ENCODE measurements at regions not wholly inside any gene's neighbourhood (a gene's known extent, or its start where the extent isn't known, plus 50 kb on each side); places are given as distances from the start of the nearest gene placed in this dataset.

- no peak for TF ChIP-seq CTCF (IDR thresholded peaks at IDR 0.05)
- Histone ChIP-seq H3K27me3 (no peaks in the 10 kb centered on the region), H3K9me3 (no peaks in the 10 kb centered on the region), H3K4me1 (no peaks in the 10 kb centered on the region), H3K27ac (peak overlapping the region in 3 of 10 donors; percentile 4 to 46 (median 32)), H3K4me3 (no peak overlapping the region), H3K36me3 (no peaks in the 10 kb centered on the region)
- WGBS, 2 donors: 85 to 90% methylated on average over 3 of the region's 3 CpGs
- DNase-seq (no peak), ATAC-seq (peak in 1 of 8 donors; percentile 25)
- intact Hi-C loops (cut with DNase I): no loop called here
Observed at GRCh38 chr9:87277346-87277745, 220.3 kb upstream of the DAPK1 start.

- no peak for DNase-seq
- Histone ChIP-seq H3K27me3 (no peaks in the 10 kb centered on the region), H3K9me3 (no peaks in the 10 kb centered on the region), H3K4me3 (no peak overlapping the region), H3K27ac (no peak overlapping the region), H3K36me3 (no peaks in the 10 kb centered on the region), H3K4me1 (no peaks in the 10 kb centered on the region)
- peak in 1 of 8 donors; percentile 51 for ATAC-seq
- WGBS, 2 donors: 68 to 74% methylated on average over 3 of the region's 3 CpGs
- no peak for TF ChIP-seq CTCF (IDR thresholded peaks at IDR 0.05)
- intact Hi-C loops (cut with DNase I): no loop called here
Observed at GRCh38 chr9:87278971-87279733, 218.5 kb upstream of the DAPK1 start.

GRCh38 chr9:87280421-87280820 is 217.2 kb upstream of the DAPK1 start:
- 95 to 98% methylated on average over 5 of the region's 5 CpGs for WGBS, 2 donors

GRCh38 chr9:87282538-87282937 is 215.1 kb upstream of the DAPK1 start:
- Histone ChIP-seq H3K4me1 (peaks cover 0 to 7% (median 5%) of the 10 kb centered on the region in 9 donors), H3K27me3 (no peaks in the 10 kb centered on the region), H3K9me3 (no peaks in the 10 kb centered on the region), H3K27ac (no peak overlapping the region), H3K4me3 (no peak overlapping the region), H3K36me3 (no peaks in the 10 kb centered on the region)
- no peak for TF ChIP-seq CTCF (IDR thresholded peaks at IDR 0.05)
- WGBS, 2 donors: 100% methylated on average over 1 of the region's 1 CpG
- intact Hi-C loops (cut with DNase I): no loop called here
- no peak for DNase-seq
- ATAC-seq: no peak

More at GRCh38 chr9:87280421-87280820, 217.2 kb upstream of the DAPK1 start:
- Histone ChIP-seq H3K27ac (no peak overlapping the region), H3K27me3 (no peaks in the 10 kb centered on the region), H3K36me3 (no peaks in the 10 kb centered on the region), H3K4me3 (no peak overlapping the region), H3K9me3 (no peaks in the 10 kb centered on the region), H3K4me1 (peaks cover 0 to 7% (median 5%) of the 10 kb centered on the region in 9 donors)
- no peak for TF ChIP-seq CTCF (IDR thresholded peaks at IDR 0.05)
- intact Hi-C loops (cut with DNase I): no loop called here
- ATAC-seq (no peak), DNase-seq (no peak)
